GM12864 (cell line): ENCODE measurements at regions not wholly inside any gene's neighbourhood (a gene's known extent, or its start where the extent isn't known, plus 50 kb on each side); places are given as distances from the start of the nearest gene placed in this dataset.

Experiments used
- DNase-seq: peaks from one replicate; pipeline ENCODE4 v3.0.0-alpha.2; 2011; ENCODE audit warnings: low read depth
- H3K4me3 ChIP-seq: 2 replicates; pipeline ENCODE4 v1.5.1; 2011; ENCODE audit warnings: mild to moderate bottlenecking, low read depth, low read length, control low read depth
- CTCF ChIP-seq: IDR thresholded peaks from 2 replicates; pipeline ENCODE4 v1.5.1; 2011; ENCODE audit warnings: low read depth, mild to moderate bottlenecking, moderate library complexity, low read length, control low read depth, inconsistent platforms; ENCODE audit errors: missing control alignments

- no peak overlapping the region for H3K4me3 ChIP-seq
- no peak for DNase-seq
- TF ChIP-seq CTCF = no peak
Measured at GRCh38 chr12:92304371-92305055, 158.9 kb upstream of the BTG1 start.

- no peak overlapping the region for H3K4me3 ChIP-seq
- no peak for DNase-seq
- TF ChIP-seq CTCF = no peak
Measured at GRCh38 chr12:92302041-92302829, 156.6 kb upstream of the BTG1 start.

GRCh38 chr12:92301356-92301755 lies 155.7 kb upstream of the BTG1 start:
- no peak for TF ChIP-seq CTCF
- no peak for DNase-seq
- H3K4me3 ChIP-seq = no peak overlapping the region

- DNase-seq = no peak
Measured at GRCh38 chr12:92300777-92301176, 155.1 kb upstream of the BTG1 start.

GRCh38 chr12:92299744-92300143 lies 154.1 kb upstream of the BTG1 start:
- no peak for DNase-seq
- no peak for TF ChIP-seq CTCF
- no peak overlapping the region for H3K4me3 ChIP-seq

More at GRCh38 chr12:92300777-92301176, 155.1 kb upstream of the BTG1 start:
- TF ChIP-seq CTCF = no peak
- no peak overlapping the region for H3K4me3 ChIP-seq

- TF ChIP-seq CTCF = no peak
- H3K4me3 ChIP-seq = no peak overlapping the region
- DNase-seq = no peak
Measured at GRCh38 chr12:92299344-92299743, 153.7 kb upstream of the BTG1 start.
